ENCODE measurements at regions not wholly inside any gene's neighbourhood (a gene's known extent, or its start where the extent isn't known, plus 50 kb on each side); places are given as distances from the start of the nearest gene placed in this dataset.

GRCh38 chr13:73939071-73939380 is 195.2 kb downstream of the KLF12 start:
- no peak for DNase-seq (ENCODE audit: extremely low read depth, low read depth)

GRCh38 chr13:73938372-73939070 is 195.7 kb downstream of the KLF12 start:
- DNase-seq (ENCODE audit: extremely low read depth, low read depth) = no peak

- no peak for DNase-seq (ENCODE audit: extremely low read depth, low read depth)
Observed at GRCh38 chr13:73937441-73937840, 196.8 kb downstream of the KLF12 start.

- DNase-seq (ENCODE audit: extremely low read depth, low read depth) = no peak
Observed at GRCh38 chr13:73935991-73936390, 198.2 kb downstream of the KLF12 start.

GRCh38 chr13:73934771-73935170 is 199.4 kb downstream of the KLF12 start:
- no peak for DNase-seq (ENCODE audit: extremely low read depth, low read depth)

- no peak for DNase-seq (ENCODE audit: extremely low read depth, low read depth)
Observed at GRCh38 chr13:73934215-73934641, 200.0 kb downstream of the KLF12 start.

GRCh38 chr13:73933795-73934194 is 200.4 kb downstream of the KLF12 start:
- DNase-seq (ENCODE audit: extremely low read depth, low read depth) = no peak

GRCh38 chr13:73932091-73932490 is 202.1 kb downstream of the KLF12 start:
- DNase-seq (ENCODE audit: extremely low read depth, low read depth) = no peak

GRCh38 chr13:73929287-73929932 is 204.8 kb downstream of the KLF12 start:
- no peak for DNase-seq (ENCODE audit: extremely low read depth, low read depth)

- DNase-seq (ENCODE audit: extremely low read depth, low read depth) = no peak
Observed at GRCh38 chr13:73924607-73925006, 209.6 kb downstream of the KLF12 start.

- DNase-seq (ENCODE audit: extremely low read depth, low read depth) = no peak
Observed at GRCh38 chr13:73922493-73923393, 211.5 kb downstream of the KLF12 start.

GRCh38 chr13:73918691-73919090 is 215.5 kb downstream of the KLF12 start:
- no peak for DNase-seq (ENCODE audit: extremely low read depth, low read depth)

GRCh38 chr13:73913751-73914518 is 220.3 kb downstream of the KLF12 start:
- no peak for DNase-seq (ENCODE audit: extremely low read depth, low read depth)

GRCh38 chr13:73913079-73913740 is 221.0 kb downstream of the KLF12 start:
- DNase-seq (ENCODE audit: extremely low read depth, low read depth) = no peak

- no peak for DNase-seq (ENCODE audit: extremely low read depth, low read depth)
Observed at GRCh38 chr13:73911361-73911760, 222.8 kb downstream of the KLF12 start.

- DNase-seq (ENCODE audit: extremely low read depth, low read depth) = no peak
Observed at GRCh38 chr13:73910733-73911132, 223.5 kb downstream of the KLF12 start.

- DNase-seq (ENCODE audit: extremely low read depth, low read depth) = no peak
Observed at GRCh38 chr13:73908809-73909208, 225.4 kb downstream of the KLF12 start.

- no peak for DNase-seq (ENCODE audit: extremely low read depth, low read depth)
Observed at GRCh38 chr13:73904625-73905024, 229.6 kb downstream of the KLF12 start.

GRCh38 chr13:73903561-73903960 is 230.6 kb downstream of the KLF12 start:
- DNase-seq (ENCODE audit: extremely low read depth, low read depth) = no peak

- DNase-seq (ENCODE audit: extremely low read depth, low read depth) = no peak
Observed at GRCh38 chr13:73902847-73903246, 231.4 kb downstream of the KLF12 start.

Data from NCI-H460 (cell line).